ENCODE measurements at regions not wholly inside any gene's neighbourhood (a gene's known extent, or its start where the extent isn't known, plus 50 kb on each side); places are given as distances from the start of the nearest gene placed in this dataset.
"Not testable (repeated sequence)": the region's sequence is repeated elsewhere in the genome, so short reads cannot be mapped to it uniquely, and the experiment has no call there.

GRCh38 chr2:234355021-234355720, 141.7 kb downstream of the ARL4C start:
- ATAC-seq (ENCODE audit: poor library complexity): no peak
- intact Hi-C loops (cut with DNase I): no loop called here
- DNase-seq: no peak

- no peak for ATAC-seq (ENCODE audit: poor library complexity)
- intact Hi-C loops (cut with DNase I): no loop called here
Measured at GRCh38 chr2:234352270-234352669, 144.6 kb downstream of the ARL4C start.

GRCh38 chr2:234351866-234352265, 145.0 kb downstream of the ARL4C start:
- ATAC-seq (ENCODE audit: poor library complexity); intact Hi-C loops (cut with DNase I); DNase-seq: not testable (repeated sequence)

More at GRCh38 chr2:234352270-234352669, 144.6 kb downstream of the ARL4C start:
- DNase-seq: no peak

- intact Hi-C loops (cut with DNase I): no loop called here
- ATAC-seq (ENCODE audit: poor library complexity) (peak; percentile 41), DNase-seq (no peak)
Measured at GRCh38 chr2:234348081-234348480, 148.8 kb downstream of the ARL4C start.

- DNase-seq (no peak), ATAC-seq (ENCODE audit: poor library complexity) (no peak)
- intact Hi-C loops (cut with DNase I): no loop called here
Measured at GRCh38 chr2:234345921-234346320, 151.0 kb downstream of the ARL4C start.

GRCh38 chr2:234344012-234344411, 152.9 kb downstream of the ARL4C start:
- intact Hi-C loops (cut with DNase I): no loop called here
- ATAC-seq (ENCODE audit: poor library complexity): no peak

GRCh38 chr2:234343372-234343771, 153.5 kb downstream of the ARL4C start:
- no peak for DNase-seq
- peak; percentile 66 for ATAC-seq (ENCODE audit: poor library complexity)
- intact Hi-C loops (cut with DNase I): no loop called here

More at GRCh38 chr2:234344012-234344411, 152.9 kb downstream of the ARL4C start:
- DNase-seq: no peak

- no peak for DNase-seq
- no peak for ATAC-seq (ENCODE audit: poor library complexity)
- intact Hi-C loops (cut with DNase I): no loop called here
Measured at GRCh38 chr2:234341306-234341985, 155.4 kb downstream of the ARL4C start.

GRCh38 chr2:234339501-234339900, 157.4 kb downstream of the ARL4C start:
- ATAC-seq (ENCODE audit: poor library complexity) (no peak), DNase-seq (no peak)
- intact Hi-C loops (cut with DNase I): no loop called here

- ATAC-seq (ENCODE audit: poor library complexity) (no peak), DNase-seq (no peak)
- intact Hi-C loops (cut with DNase I): no loop called here
Measured at GRCh38 chr2:234339011-234339410, 157.9 kb downstream of the ARL4C start.

- ATAC-seq (ENCODE audit: poor library complexity) (peak; percentile 93), DNase-seq (peak; percentile 81)
- intact Hi-C loops (cut with DNase I): no loop called here
Measured at GRCh38 chr2:234335661-234336228, 161.1 kb downstream of the ARL4C start.

- intact Hi-C loops (cut with DNase I): no loop called here
- DNase-seq (no peak), ATAC-seq (ENCODE audit: poor library complexity) (no peak)
Measured at GRCh38 chr2:234334756-234335155, 162.1 kb downstream of the ARL4C start.

GRCh38 chr2:234334151-234334550, 162.7 kb downstream of the ARL4C start:
- intact Hi-C loops (cut with DNase I): no loop called here
- ATAC-seq (ENCODE audit: poor library complexity) (no peak), DNase-seq (no peak)

GRCh38 chr2:234333168-234334130, 163.4 kb downstream of the ARL4C start:
- intact Hi-C loops (cut with DNase I): no loop called here
- no peak for ATAC-seq (ENCODE audit: poor library complexity)

GRCh38 chr2:234331966-234332365, 164.9 kb downstream of the ARL4C start:
- intact Hi-C loops (cut with DNase I): no loop called here
- no peak for ATAC-seq (ENCODE audit: poor library complexity)
- DNase-seq: no peak

More at GRCh38 chr2:234333168-234334130, 163.4 kb downstream of the ARL4C start:
- DNase-seq: no peak

- intact Hi-C loops (cut with DNase I): no loop called here
- ATAC-seq (ENCODE audit: poor library complexity) (no peak), DNase-seq (no peak)
Measured at GRCh38 chr2:234331566-234331965, 165.3 kb downstream of the ARL4C start.

GRCh38 chr2:234330902-234331301, 166.0 kb downstream of the ARL4C start:
- no peak for DNase-seq

GRCh38 chr2:234329202-234329960, 167.5 kb downstream of the ARL4C start:
- ATAC-seq (ENCODE audit: poor library complexity): no peak
- intact Hi-C loops (cut with DNase I): no loop called here
- DNase-seq: no peak

More at GRCh38 chr2:234330902-234331301, 166.0 kb downstream of the ARL4C start:
- intact Hi-C loops (cut with DNase I): no loop called here
- ATAC-seq (ENCODE audit: poor library complexity): no peak

All from Right ventricle myocardium superior (tissue), 1 donor.